ENCODE measurements at regions not wholly inside any gene's neighbourhood (a gene's known extent, or its start where the extent isn't known, plus 50 kb on each side); places are given as distances from the start of the nearest gene placed in this dataset.

DNA sequence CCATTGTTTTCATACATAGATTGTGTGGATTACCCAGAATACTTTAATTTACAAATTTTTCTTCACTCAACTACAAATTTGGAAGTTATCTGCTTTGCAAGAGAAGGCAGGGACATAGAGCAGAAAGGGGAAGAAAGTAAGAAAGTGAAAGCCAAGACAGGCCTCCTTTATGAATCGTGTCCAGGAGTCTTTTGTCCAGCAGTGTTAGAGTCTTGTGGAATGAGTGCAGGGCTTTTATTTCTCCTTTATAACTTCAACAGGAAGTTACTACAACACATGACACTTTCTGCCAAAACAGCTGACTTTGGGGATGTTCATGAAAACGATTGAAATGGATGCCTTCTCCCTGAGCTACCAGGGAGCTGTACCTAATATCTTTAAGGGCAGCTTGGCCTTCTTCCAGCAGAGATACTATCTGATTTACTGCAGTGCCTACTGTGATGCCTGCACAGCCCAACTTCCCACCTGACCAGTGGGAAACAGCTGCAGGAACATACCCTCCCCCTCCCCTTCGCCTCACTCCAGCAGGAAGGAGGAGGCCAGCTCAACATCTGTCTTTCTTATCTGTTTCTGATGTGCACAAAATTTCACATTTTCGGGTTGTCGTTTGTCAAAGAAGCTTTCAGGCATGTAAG lies 557.7 kb upstream of the SLIT2 start:
- no peak for DNase-seq

DNA sequence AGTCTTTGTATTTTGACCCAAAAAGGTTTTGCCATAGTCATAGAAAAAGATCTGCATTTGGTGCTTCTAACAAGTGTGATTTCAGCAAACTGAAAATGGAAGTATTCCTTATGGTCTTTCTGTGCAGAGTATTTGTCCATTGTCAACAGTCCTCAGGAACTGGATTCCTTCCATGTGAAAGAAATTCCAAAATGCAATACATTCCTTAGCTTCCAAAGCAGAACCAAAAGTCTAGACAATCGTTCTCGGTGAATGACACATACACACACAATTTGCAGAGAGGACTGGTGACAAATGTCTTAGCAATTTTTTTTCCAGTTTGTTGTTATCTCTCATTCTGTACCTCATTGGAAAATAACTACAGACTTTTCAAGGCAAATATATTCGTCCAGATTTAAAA lies 562.2 kb upstream of the SLIT2 start:
- DNase-seq = no peak

- no peak for DNase-seq
Observed at GRCh38 chr4:19686456-19686855, 565.2 kb upstream of the SLIT2 start.

GRCh38 chr4:19684084-19684483 lies 567.6 kb upstream of the SLIT2 start:
- no peak for DNase-seq

- no peak for DNase-seq
Observed at GRCh38 chr4:19683426-19683825, 568.3 kb upstream of the SLIT2 start.

DNA sequence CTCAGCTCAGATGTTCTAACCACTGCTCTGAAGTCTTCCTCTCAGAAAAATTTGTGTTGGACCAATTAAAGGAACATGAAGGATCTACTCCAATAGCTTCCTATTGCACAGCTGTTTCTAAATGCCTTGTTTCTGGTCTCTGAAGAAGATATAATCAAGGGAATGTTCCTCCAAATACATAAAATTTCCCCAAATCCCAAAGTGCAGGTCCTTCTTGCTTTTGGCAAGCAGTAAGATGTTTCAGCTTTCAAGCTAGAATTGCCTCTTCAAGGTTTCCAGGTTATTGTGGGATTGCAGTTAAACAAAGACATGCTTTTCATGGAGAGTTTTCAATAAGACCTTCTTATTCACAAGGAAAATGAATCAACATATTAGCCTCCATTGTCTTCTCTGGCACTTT lies 574.5 kb upstream of the SLIT2 start:
- DNase-seq = no peak

DNA sequence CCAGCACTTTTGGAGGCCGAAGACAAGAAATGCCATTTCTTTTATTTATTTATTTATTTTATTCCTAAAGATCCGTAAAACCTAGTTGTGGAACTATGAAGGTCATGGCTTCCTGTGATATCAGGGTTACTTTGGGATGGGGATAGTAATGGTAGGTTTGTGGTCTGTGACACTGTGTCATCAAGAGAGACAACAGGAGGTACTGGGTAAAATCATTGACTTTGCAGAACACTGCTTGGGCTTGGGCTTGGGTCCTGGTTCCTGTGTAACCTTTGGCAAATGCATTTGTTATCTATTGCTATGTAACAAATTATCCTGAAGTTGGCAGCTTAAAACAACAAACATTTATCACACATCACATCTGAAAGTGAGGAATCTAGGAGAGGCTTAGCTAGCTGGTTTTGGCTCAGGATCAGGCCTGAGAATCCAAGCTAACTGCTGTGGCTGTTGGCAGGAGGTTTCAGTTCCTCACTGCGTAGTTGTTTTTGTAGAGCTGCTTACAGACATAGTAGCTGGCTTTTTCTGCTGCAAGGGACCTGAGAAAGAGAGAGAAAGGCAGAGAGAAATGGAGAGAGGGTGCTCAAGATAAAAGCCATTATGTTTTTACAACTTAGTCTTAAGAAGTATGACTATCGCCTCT lies 576.4 kb upstream of the SLIT2 start:
- DNase-seq = no peak

GRCh38 chr4:19659101-19659500 lies 592.6 kb upstream of the SLIT2 start:
- DNase-seq = no peak

- DNase-seq = no peak
Observed at GRCh38 chr4:19657856-19658255, 593.8 kb upstream of the SLIT2 start.

- DNase-seq = no peak
Observed at GRCh38 chr4:19655666-19656065, 596.0 kb upstream of the SLIT2 start.

GRCh38 chr4:19650903-19651864 lies 600.5 kb upstream of the SLIT2 start:
- DNase-seq = no peak

- DNase-seq = no peak
Observed at GRCh38 chr4:19645589-19645988, 606.1 kb upstream of the SLIT2 start.

GRCh38 chr4:19636451-19636850 lies 615.3 kb upstream of the SLIT2 start:
- no peak for DNase-seq

DNA sequence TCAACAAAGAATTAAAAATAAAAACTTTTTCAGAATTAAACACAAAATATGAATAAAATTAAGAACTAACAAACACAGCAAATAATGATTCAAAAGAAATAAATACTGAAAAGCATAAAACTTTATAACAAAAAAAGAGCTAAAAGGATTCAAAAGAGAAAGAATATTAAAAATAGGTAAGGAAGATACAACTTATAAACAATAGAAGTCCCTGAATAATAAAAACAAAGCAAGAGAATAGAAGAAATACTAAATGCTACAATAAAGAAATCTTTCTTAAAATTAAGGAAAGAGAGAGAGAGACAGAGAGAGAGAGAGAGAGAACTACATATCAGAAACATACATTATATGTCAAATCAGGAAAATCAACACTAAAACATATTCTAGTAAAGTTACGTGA lies 619.9 kb upstream of the SLIT2 start:
- DNase-seq = no peak

DNA sequence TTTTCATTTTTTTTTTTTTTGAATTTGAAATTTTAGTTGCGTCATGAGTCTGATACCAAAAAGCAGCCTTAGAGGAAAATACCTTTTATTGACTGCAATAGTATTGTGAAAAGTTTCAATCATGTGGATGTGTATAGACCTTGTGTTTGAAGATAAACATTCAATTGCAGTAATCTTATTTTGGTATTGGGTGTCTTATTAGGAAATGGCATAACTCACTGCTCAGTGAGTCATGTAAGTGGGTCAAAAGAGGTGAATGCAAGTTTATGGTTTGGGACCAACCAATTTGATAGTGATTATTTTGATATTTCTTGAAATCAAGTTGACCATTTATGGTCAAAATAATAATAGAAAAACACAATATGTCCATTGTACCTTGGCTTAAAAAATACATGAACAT lies 627.8 kb upstream of the SLIT2 start:
- DNase-seq = no peak

DNA sequence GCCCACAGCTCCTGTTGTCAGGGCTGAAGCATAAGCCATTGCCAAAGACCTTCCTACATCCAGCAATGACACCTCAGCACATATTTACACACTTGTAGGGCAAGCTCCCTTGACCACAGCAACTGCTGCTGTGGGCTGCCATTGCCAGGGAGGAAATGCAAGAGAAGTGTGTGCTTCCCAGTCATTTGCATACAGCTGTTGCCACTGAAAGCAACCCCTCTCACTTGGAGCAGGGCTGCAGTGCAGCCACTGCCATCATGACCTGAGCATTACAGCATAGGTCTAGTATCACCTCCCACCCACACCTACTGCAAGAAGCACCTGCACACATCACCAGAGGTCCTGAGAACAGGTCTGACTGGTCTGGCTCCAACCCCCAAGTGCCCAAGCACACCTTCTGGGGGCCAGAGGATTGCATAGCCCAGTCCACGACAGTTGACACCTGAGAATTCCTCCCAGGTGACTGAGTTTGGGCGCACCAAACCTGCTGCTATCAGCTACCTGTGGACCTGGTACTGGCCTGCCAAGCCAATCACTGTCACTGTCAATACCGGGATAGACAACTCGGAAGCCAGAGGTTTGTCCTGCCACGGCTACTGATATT lies 636.5 kb upstream of the SLIT2 start:
- DNase-seq = no peak

DNA sequence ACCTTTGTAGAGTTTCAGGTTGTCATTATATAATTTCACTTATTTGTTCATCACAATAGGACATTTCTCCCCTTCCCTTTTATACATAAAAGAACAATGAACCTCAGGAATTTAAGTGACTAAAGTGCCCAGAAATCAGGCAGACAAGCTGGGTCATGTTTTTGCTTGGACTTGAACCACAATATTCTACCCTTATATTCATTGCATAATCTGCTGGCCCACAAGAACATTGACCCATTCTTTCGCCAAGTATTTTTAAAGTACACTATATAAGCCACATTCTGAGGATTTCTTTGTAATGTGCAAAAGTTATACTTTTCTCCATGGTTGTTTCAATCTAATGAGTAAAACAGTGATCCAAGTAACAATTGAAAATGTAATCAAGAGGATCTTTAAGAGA lies 637.5 kb upstream of the SLIT2 start:
- no peak for DNase-seq

DNA sequence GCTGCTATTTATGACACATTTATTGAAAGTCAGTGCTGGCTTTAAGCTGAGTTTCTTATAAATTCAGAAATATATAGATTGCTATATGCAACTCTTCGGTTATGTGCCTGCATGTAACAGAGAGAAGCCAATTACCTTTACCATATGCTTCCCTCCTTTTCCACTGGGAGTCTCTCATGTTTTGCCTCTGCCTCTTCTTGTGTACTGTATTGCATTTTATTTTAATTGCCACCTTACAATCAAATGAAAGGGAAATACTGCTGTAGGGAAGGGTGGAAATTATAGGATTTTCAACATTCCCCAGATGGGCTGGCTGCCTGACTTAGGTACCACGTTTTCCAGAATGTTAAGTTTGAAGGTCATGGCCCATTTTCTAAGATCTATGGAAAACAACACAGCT lies 655.4 kb upstream of the SLIT2 start:
- no peak for DNase-seq

DNA sequence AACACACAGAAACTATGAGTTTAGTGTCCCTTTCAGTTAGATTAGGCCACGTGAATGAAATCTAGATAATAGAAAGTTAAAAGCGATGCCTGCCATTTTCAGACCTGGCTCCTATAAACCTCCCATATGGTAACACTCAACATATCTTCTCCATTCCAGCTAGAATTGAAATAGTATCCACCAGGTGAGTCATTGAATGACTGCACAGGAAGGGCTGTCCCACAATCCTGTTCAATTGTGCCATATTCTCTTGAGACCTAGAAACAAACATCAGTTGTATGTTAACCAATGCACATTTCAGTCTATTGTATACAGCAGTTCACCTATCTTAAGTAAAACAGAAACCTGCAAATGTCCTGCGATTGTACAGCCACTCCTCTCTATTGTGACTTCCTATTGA lies 659.3 kb upstream of the SLIT2 start:
- DNase-seq = no peak

DNA sequence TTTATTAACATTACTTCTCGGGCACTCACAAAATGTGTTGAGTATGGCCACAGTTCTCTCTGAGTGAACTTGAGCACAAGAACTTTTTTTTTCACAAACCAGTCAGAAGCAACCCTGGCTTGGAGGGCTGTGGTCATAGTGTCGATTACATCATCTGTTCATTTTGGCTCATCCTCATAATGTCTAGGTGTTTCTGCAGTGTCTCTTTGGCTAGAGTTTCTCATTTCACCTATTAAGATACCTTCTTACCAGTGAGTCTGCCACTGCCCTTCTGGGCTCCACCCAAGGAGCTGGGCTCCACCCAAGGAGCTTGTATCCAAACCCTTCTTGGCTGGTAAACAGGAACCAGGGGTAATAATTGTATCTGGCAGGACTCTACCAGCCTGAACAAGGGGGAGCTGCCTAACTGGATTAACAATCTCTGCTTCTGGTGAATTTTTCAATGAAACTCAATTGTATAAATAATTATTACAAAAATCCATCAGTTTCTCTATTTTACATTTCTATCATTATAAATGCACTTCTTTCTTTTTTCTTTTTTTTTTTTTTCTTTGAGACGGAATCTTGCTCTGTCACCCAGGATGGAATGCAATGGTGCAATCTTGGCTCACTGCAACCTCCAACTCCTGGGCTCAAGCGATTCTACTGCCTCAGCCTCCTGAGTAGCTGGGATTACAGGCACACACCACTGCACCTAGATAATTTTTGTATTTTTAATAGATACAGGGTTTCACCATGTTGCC lies 667.7 kb upstream of the SLIT2 start:
- DNase-seq = no peak

DNA sequence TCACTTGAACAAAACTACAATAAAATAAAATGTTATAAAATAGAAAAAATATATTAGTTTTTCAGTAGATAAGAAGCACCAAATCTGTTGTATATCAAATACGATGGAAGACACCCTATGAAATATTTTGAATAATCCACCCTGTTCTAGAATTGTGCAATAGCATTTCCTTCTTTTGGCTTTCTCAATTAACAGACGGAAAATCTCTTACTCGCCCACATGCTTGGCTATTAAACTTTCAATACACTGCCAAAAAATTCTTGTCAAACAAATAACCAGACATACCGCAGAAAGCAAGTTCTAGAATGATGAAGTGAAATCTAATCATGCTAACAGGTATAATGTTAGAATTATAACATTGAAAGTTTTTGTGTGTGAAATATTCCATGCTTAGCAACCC lies 671.6 kb upstream of the SLIT2 start:
- DNase-seq = no peak

DNA sequence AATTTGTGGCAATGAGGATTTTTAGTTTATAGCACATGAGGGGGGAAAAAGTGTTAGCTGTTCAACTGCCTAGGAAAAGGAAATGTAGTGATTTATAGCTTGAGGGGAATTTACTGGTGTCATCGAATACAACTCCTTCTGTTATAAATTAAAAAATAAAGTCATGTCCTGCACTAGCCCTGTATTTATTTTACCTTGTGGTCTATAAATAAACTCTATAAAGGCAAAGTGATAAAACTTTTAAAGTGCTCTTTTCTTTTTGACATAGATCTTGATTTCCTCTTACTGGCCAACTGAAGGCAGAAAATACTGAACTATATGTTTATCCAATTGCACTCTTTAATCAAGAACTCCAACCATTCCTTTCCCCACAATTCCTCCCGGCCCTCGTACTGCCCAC lies 672.1 kb upstream of the SLIT2 start:
- no peak for DNase-seq

GRCh38 chr4:19577097-19577496 lies 674.6 kb upstream of the SLIT2 start:
- no peak for DNase-seq

Measured in DMS 273 treated with DMSO at 0.1 percent for 48 hours (cell line).